AG08396 (cell line): ENCODE measurements at regions not wholly inside any gene's neighbourhood (a gene's known extent, or its start where the extent isn't known, plus 50 kb on each side); places are given as distances from the start of the nearest gene placed in this dataset.
"Not testable (repeated sequence)": the region's sequence is repeated elsewhere in the genome, so short reads cannot be mapped to it uniquely, and the experiment has no call there.

Source experiments
- DNase-seq: peaks from one replicate; pipeline ENCODE4 v3.0.0; 2012; ENCODE audit warnings: low spot score, mixed read lengths

DNA sequence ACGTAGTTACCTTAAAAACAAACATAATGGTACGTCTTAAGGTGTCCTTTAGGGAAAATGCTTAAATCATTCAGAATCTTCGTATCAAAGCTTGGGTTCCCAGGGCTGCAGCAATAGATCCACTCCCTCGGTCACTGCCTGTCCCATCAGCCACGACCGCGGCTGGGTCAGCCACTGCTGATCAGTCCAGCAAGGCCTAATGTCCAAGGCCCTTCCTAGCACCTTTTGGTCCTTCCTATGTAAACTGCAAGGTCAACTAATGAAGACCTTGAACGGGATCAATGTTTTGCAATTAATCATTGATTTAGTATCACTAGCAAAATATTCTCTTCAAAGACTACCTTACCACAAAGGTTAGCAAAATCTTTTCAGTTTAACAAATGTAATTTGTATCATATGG is 122.2 kb upstream of the IGF1R start:
- DNase-seq = no peak

DNA sequence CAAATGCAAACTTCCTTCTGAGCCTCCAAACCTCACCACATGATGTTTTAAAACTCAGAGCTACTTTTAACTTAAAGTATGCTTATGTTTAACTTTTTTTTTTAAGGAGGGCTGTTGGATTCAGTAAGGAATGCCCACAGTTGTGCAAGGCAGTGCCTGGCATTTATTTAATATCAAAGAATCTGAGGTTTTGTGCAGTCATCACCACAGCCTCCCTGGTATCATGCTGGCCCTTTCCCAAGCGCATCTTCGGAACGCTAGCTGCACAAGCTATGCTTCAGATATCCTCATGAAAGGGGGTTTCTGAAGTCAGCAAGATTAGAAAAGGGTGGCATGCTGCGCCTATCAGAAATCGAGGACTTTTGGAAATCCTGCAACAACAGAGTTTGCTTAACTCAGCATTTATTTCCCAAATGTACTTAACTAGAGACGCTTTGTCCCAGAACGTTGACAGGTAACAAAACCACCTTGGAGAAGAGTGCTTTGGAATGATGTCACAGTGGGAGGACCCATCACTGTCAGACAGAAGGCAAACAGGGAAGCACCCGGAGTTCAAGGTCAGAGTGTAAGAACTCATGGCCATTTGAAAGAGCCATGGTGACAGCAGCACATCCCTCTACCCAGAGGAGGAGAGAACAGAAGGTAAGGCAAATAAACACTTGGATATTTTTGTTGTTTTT is 120.2 kb upstream of the IGF1R start:
- no peak for DNase-seq

DNA sequence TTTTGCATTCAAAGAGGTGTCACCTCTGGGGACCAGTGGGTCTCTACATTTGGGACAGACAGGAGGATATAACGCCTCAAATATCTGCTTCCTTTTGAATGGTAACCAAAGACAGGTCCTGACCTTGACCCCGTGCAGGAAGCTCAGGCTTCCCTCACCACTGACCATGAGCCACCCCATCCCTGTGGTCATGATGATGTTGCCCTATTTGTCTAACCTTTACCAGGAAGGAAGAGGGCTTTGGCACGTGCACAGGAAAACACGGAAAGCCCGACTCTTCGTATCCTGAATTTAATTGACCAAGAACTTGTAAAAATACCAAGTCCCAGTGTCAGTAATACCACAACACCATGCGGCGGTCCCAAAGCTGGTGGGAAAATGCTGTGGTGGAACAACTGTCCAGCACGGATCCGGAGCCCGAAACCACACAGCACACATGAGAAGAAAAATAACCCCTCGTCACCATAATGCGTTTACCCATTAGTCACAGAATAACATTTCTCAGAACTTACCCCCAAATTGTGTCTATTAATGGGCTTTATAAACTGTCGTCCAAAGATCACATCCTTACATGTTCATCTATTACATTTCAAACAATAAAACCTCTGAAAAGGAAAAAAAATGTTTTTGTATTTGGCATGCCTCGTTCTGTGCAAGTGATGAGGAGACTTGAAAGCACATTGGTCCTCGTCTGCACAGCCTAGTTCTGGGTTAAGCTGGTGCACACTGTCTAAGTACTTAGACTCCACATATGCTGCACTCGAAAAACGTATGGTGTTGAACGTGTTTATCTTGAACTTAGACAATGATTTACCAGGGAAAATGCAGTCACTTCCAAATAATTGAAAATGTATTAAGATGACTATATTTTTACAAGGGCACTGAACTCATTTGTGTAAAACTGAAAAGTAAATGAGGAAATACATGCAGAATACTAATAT is 118.9 kb upstream of the IGF1R start:
- no peak for DNase-seq

DNA sequence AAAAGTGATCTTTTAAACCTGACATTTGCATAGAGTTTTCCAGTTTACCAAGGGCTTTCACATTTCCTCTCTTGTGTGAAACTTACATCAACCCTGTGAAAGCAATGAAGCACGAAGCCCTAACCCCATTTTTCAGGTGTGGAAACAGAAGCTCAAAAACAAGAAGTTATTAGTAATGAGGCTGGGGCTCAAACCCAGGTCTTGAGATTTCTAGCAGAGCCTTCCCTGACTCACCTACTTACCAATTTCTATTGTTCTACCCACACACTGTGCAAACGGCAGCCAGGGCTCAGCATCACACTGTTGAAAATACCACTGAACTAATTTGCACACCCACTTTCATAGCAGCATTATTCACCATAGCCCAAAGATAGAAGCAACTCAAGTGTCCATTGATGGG is 117.8 kb upstream of the IGF1R start:
- no peak for DNase-seq

DNA sequence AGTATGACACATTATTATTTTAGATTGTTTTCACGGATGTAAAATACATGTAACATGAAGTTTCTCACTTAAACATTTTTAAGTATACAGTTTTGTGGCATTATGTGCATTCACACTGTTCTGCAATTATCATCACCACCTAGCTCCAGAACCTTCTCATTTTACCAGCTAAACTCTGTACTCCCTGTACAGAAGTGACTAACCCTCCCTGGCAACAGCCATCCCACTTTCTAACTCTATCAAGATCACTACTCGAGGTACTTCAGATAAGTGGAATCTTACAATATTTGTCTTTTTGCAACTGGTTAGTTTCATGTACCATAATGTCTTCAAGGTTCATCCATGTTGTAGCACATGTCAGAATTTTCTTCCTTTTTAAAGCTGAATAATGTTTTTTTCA is 116.3 kb upstream of the IGF1R start:
- no peak for DNase-seq

DNA sequence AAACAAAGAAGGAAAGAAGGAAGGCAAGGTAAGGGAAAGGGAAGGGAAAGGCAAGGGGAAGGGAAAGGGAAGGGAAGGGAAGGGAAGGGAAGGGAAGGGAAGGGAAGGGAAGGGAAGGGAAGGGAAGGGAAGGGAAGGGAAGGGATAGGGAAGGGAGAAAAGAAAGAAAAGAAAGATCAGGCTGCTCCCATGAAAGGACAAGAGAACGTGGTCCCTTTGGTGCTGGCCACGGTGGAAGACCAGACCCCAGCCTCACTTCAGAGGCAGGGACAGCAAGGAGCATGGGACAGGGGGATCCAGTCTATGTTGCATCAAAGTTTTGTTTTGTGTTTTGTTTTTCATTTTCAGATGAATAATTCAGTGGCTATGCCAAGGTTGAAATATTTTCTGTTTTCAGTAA is 111.4 kb upstream of the IGF1R start:
- DNase-seq = no peak

DNA sequence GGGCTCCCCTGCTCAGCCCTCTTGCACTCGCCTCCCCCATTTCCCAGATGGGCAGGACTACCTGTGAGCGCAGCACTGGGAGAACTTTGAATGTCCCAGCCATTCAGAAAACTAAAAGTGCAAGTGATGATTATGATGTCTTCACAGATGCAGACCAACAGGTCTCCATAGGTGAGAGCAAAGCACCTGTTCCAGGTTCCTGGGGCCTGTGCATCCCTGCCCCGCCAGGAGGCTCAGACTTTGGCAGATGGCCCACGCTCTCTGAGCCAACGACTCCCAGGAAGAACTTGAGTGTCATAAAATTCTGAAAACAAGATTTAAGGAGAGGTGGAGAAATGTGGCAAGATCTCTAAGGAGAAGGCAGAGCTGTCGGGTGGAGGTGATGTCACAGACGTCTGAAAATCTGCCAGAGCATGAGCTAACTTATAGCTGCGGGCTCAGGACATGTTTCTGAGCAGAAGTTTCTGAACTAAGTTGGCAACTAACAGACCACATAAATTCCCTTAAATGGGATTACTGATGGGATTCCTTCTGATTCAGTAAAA is 110.8 kb upstream of the IGF1R start:
- DNase-seq = no peak

DNA sequence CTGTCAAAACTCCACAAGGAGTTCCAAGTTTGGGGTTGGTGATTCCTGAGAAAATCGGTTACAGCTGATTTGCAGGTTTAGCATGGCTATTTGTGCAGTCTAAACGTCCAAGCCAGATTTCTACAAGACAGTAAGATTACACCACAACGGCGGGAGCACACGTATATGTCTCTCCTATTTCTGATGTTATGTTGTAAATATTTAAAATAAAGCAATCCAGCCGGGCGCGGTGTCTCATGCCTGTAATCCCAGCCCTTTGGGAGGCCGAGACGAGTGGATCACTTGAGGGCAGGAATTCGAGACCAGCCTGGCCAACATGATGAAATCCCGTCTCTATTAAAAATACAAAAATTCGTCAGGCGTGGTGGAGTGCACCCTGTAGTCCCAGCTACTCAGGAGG is 106.8 kb upstream of the IGF1R start:
- DNase-seq = no peak

DNA sequence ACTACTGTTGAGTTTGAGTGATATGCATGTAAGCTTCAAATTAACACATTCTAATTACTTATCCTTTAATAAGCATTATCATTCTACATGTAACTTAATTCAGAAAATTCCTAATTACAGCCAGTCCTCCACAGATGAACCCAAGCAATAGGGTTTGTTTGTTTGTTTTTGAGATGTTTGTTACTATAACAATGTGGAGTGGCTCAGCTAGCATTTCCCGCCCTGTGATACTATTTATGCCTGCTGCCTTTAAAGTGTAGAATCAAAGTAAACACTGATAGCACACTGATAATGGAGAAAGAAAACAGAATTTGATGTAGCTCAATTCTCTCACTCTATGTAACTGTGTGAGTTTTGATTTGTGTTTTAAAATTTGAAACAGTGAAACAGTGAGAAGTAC is 105.1 kb upstream of the IGF1R start:
- no peak for DNase-seq

DNA sequence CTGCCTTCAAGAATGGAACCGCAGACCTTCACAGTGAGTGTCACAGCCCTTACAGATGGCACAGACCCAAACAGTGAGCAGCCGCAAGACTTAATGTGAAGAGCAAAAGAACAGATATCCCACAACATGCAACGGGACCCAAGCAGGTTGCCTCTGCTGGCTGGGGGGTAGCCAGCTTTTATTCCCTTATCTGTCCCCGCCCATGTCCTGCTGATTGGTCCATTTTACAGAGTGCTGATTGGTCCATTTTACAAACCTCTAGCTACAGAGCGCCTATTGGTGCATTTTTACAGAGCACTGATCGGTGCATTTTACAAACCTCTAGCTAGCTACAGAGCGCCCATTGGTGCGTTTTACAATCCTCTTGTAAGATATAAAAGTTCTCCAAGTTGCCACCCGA is 102.0 kb upstream of the IGF1R start:
- DNase-seq = no peak

DNA sequence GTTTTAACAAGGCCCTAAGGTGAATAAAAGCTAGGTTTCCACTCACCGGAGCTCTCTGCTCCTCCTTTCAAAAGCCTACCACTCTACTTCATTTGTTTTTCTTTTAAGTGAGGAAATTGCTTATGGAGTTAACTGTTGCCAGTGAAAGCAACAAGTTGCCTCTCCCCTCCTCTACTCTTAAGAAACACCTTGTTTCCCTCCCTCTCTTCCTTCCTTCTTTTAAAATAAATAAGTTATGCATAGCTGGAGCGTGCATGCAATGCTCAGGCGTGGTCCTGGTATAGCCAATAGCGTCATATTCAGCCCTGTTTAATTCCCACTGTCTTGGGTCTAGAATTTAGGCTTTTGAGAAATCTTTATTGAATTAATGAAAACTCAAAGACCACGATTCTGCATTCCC is 101.1 kb upstream of the IGF1R start:
- no peak for DNase-seq

DNA sequence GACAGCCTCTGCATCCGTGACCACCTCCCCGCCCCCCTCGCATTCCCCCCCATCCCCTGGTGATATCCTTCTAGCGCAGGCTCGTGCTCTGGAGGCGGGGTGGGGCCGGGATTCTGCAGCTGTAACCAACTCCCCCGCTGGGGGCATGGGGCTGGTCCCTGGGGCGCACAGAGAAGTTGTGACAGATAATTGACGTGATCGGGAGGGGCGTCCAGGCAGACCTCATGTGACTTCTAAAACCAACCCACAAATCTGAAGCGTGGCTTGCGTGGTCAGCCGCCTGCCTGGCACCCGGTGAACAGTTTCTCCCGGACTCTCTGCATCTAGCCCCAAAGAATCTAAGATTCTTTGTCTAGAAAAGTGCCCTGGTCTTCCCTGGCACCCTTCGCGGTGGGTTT is 100.6 kb upstream of the IGF1R start:
- DNase-seq = peak; percentile 48

DNA sequence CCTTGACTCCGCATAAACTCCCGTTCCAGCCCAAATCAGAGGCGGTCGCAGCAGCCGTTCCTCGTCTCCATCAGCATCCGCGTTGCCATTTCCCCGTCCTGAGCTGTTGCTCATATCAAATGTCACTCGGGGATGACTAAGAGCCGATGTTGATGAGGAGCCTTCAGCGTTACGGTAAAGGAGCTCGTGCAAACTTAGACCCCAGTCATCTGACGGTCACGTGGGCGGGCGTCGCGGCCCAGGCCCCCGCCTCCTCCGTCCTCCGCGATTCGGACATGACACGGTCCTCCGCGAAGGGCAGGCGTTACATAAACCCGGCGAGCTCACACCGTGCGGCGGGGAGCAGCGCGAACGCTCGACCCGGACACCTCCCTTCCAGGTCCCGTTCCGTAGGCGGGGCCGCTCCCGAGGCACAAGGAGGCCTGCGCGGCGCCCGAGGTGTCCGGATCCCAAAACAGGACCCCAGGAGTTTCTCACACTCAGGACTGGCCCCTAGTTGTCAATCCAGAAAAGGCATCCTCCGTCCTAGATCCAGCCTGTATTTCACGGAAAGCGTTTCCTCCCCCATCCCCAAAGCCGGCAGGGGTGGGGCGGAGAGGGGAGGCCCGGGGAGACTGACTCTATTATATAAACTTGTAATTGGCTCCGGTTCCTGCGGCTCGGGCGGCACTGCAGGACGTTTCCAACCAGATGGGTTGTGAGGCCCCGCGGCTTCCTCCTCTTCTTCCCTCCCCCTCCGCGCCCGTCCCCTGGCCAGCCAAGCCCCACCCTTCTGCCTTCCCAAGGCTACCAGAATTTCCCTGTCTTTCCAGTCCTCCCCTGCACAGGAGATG is 100.0 kb upstream of the IGF1R start:
- DNase-seq = peak; percentile 86

DNA sequence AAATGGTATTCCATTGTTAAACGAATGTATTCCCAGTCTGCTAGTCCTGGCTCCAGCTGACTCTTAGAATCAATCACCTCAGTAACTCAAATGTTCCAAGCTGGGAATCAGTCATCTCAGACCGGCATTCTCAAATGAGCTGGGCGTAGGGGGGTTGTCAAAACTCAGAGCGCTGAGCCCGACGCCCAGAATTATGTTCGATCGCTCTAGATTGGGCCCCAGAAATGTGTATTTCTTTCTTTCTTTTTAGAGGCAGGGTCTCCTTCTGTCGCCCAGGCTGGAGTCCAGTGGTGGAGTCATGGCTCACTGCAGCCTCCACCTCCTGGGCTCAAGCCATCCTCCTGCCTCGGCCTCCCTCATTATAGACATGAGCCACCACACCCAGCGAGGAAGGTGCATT is 99.3 kb upstream of the IGF1R start:
- DNase-seq = no peak

DNA sequence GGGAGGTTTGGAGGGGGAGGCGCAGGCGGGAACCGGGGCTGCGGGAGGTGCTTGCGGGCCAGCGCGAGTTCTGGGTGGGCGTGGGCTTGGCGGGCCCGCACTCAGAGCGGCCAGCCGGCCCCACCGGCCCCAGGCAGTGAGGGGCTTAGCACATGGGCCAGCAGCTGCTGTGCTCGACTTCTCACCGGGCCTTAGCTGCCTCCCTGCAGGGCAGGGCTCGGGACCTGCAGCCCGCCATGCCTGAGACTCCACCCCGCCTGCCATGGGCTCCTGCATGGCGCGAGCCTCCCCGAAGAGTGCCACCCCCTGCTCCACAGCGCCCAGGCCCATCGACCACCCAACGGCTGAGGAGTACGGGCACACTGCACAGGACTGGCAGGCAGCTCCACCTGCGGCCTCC is 98.6 kb upstream of the IGF1R start:
- DNase-seq = no peak

DNA sequence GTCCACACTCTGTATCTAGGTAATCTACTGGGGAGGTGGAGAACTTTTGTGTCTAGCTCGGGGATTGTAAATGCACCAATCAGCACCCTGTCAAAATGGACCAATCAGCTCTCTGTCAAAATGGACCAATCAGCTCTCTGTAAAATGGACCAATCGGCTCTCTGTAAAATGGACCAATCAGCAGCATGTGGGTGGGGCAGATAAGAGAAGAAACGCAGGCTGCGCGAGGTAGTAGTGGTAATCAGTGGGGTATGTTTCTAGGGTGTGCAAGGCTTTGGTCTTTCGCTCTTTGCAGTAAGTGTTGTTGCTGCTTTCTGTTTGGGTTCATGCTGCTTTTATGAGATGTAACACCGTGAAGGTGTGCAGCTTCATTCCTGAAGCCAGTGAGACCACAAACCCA is 98.0 kb upstream of the IGF1R start:
- DNase-seq = not testable (repeated sequence)

DNA sequence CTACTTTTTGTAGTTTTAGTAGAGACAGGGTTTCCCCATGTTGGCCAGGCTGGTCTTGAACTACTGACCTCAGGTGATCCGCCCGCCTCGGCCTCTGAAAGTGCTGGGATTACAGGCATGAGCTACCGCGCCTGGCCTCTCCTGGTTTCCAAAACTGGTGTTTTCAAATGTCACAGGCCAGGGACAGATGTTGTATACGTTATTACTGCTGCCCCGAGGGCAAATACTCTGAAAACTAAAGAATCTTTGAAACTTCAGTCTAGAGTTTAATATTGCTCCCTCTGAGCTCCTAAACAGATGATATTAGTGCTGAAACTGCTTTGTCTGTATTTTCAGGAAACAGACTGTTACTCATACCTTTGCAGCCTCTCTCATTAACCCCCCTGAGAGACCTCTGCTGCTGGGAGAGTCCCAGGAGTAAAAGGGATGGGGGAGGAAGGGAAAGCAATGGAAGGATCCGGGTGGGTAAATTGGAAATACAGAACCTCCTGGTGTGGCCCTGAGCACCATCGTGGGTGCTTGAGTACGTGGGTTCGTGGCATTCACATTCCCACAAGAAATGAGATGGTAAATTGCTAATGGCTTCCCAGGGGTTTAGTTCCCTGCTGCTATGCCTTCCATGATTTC is 96.3 kb upstream of the IGF1R start:
- no peak for DNase-seq

DNA sequence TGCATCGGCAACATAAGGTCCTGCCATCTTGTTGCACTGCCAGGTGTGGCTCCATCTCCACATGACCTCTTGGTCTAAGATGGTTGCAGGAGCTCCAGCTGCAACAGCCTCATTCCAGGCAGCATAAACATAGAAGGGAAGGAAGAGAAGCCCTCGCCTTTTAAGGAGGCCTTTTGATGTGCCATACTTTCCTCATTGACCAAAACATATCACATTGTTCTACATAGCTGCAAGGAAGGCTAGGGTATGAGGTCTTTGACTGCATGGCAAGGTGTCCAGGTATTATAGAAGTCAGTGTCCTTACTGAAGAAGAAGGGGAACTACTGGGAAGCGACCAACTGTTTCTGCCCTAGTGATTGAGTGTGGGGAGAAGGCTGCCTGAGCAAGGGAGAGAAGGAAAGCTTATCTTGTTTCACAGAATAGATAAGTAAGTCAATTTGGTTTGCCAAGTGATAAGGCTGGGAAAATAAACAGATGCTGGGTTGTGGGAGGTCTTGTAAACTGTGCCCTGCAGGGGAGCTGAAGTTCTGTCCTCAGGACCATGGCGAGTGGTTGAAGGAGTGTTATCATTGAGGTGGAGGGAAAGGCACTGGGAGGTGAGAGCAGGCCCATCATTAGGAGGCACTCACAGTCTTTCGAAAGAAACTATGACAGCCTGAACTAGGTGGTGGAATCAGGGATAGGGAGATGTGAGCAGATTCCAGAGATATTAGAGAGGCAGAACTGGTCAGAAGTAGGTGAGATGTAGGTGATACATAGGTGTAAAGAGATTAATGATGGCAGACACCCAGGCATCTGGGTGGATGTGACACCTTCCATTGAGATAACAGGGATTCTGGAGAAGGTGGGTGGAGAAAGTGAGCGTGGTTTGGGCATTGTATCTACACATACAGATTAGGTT is 93.8 kb upstream of the IGF1R start:
- DNase-seq = no peak

DNA sequence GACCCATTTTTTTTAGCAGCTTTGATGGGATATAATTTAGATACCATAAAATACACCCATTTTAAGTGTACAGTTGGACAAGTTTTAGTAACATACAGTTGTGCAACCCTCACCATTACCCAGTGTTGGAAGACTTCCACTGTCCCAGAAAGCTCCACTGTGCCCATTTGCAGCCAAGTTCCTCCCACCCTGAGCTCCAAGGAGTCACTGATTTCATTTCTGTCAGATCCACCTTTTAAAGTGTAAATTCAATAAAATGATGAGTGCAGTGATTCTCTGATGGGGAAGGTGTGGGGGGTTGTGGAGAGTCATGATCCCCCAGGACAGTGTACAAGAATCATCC is 93.2 kb upstream of the IGF1R start:
- no peak for DNase-seq

DNA sequence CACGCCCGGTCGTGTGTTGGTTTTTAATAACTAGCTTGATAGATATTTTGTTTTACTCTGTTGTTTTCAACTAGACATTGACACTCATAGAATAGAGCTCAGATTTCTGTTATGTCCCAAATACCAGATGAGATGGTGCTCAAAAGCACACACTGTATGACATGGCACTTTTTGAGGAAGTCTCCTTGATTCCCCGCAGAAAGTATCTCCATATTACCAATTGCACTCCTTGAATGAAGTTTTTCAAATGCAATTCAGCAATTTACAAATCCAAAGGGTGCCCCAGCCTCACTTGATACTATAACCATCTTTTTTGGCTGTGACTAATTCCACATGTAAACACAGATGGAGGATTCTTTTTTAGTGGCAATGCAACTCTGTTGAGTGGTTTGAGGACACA is 92.0 kb upstream of the IGF1R start:
- no peak for DNase-seq

DNA sequence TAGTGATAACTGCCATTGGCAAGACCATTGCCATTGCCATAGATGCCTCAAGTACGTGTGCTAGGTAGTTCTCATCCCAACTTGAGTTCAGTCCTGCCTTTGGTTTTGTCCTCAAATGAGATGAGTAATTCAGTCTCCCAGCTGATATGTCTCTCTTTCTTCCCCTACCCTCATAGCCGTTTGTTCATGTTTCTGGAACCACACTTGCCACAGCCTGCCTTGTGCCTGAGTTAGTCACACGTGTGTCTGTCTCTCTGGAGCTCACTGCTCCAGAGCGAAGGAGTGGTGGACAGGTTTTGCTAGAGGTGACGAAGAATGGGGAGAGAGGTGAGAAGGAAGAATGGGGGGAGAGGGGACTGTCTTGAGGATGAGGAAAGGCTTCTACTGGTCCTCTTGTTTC is 88.0 kb upstream of the IGF1R start:
- DNase-seq = no peak
